Esophagus squamous epithelium (tissue), 4 donors: ENCODE measurements at regions not wholly inside any gene's neighbourhood (a gene's known extent, or its start where the extent isn't known, plus 50 kb on each side); places are given as distances from the start of the nearest gene placed in this dataset.

Source experiments
- POLR2A ChIP-seq, 4 donors: fragments of 450-650 bp; IDR thresholded peaks; one replicate each; pipeline ENCODE4 v1.6.1; 2017; ENCODE audit warnings: antibody characterized with exemption in 4 of 4, mild to moderate bottlenecking in 4 of 4, moderate library complexity in 3 of 4
- TF ChIP-seq, protein P1 (sequence below), 6 experiments: fragments of 450-650 bp in 4 of 6; fragments of 200-600 bp in 2 of 6; sonication (generic) in 2 of 6; IDR thresholded peaks; one replicate each; pipeline ENCODE4 v1.5.1; 2016 to 2019; ENCODE audit warnings: antibody characterized with exemption in 6 of 6, mild to moderate bottlenecking in 4 of 6, moderate library complexity in 4 of 6

DNA sequence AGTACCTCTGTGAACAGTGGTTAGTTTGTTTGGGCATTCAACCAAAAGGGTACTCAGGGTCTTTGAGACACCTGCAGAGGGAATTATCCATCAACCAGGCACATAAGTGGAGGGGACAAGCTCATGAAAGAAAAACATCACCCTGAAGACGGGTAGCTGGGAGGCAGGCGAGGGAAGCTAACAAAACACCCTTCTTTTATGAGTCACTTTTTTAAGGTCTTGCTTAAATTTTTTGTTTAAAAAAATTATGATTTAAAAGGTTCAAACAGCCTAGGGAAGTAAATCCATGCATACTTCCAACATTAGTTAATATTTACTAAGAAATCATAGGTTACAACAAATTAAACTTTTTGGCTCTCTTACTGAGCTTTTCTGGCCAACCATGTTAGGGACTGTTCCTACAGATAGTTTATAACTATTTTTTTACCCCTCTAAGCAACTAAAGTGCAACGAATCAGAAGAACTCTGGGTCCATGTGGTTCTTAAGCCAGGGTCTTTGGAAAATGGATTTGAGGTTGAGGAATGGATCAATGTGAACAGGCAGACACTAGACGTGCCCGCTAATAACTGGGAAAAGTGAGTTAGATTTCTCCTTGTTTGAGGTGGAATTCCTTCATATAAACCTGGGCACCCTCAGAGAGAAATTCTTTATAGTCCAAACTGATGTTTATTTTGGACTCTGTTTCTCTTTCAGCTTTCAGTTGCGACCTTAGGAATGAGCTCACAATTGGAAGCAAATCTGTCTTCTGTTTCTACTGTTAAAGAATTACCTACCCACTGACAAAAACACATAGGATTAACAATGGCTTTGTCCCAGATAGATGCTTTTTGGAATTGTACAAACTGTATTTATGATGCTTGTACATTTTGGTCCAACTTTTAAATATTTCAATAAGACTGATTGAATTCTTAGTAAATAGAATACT lies 123.0 kb downstream of the LYPLAL1 start:
- TF ChIP-seq, protein P1, sequence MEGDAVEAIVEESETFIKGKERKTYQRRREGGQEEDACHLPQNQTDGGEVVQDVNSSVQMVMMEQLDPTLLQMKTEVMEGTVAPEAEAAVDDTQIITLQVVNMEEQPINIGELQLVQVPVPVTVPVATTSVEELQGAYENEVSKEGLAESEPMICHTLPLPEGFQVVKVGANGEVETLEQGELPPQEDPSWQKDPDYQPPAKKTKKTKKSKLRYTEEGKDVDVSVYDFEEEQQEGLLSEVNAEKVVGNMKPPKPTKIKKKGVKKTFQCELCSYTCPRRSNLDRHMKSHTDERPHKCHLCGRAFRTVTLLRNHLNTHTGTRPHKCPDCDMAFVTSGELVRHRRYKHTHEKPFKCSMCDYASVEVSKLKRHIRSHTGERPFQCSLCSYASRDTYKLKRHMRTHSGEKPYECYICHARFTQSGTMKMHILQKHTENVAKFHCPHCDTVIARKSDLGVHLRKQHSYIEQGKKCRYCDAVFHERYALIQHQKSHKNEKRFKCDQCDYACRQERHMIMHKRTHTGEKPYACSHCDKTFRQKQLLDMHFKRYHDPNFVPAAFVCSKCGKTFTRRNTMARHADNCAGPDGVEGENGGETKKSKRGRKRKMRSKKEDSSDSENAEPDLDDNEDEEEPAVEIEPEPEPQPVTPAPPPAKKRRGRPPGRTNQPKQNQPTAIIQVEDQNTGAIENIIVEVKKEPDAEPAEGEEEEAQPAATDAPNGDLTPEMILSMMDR (IDR thresholded peaks at IDR 0.05) = no peak
- TF ChIP-seq POLR2A (IDR thresholded peaks at IDR 0.05) = no peak
